ENCODE measurements at regions not wholly inside any gene's neighbourhood (a gene's known extent, or its start where the extent isn't known, plus 50 kb on each side); places are given as distances from the start of the nearest gene placed in this dataset.
A peak's percentile ranks its signal among the peaks of the same experiment; 100 is the strongest.
"Not testable (repeated sequence)": the region's sequence is repeated elsewhere in the genome, so short reads cannot be mapped to it uniquely, and the experiment has no call there.

- H3K9me3 ChIP-seq (ENCODE audit: control insufficient read depth, low read length, poor library complexity, severe bottlenecking): no peaks in the 10 kb centered on the region
- Mint-ChIP-seq H3K27ac (no peak overlapping the region), H3K27me3 (no peaks in the 10 kb centered on the region), H3K4me3 (no peak overlapping the region), H3K36me3 (ENCODE audit: low read depth) (no peaks in the 10 kb centered on the region), H3K4me1 (peaks cover 2% of the 10 kb centered on the region)
- ATAC-seq: no peak
- DNase-seq: no peak
Measured at GRCh38 chr3:152139651-152140050, 129.1 kb upstream of the MBNL1 start.

- ATAC-seq: no peak
- H3K4me3 Mint-ChIP-seq: no peak overlapping the region
- no peaks in the 10 kb centered on the region for H3K36me3 Mint-ChIP-seq (ENCODE audit: low read depth)
- no peak for DNase-seq
- peaks cover 2% of the 10 kb centered on the region for H3K4me1 Mint-ChIP-seq
- H3K27ac Mint-ChIP-seq: no peak overlapping the region
- H3K27me3 Mint-ChIP-seq: no peaks in the 10 kb centered on the region
- H3K9me3 ChIP-seq (ENCODE audit: control insufficient read depth, low read length, poor library complexity, severe bottlenecking): no peaks in the 10 kb centered on the region
Measured at GRCh38 chr3:152146461-152146860, 122.3 kb upstream of the MBNL1 start.

DNA sequence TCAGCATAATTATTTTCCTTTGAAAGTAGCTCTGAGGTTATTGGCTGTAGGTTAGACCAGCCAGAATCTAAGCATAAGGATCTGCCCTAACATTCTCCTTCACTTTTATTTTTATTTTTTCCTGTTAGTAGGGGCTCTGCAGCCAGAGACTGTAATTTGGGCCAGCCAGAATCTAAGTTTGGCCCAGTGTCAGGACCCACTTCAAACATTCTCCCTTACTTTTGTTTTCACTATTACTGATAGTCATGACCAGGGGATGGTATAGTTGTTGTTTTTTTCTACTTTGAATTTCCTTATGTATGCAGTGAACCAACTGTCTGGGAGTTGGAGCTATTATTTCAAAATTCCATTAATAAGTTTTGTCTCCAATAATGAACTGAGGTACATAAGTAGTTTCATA, 121.0 kb upstream of the MBNL1 start:
- no peak overlapping the region for H3K4me3 Mint-ChIP-seq

GRCh38 chr3:152148579-152148978, 120.2 kb upstream of the MBNL1 start:
- Mint-ChIP-seq H3K4me3 (no peak overlapping the region), H3K4me1 (no peaks in the 10 kb centered on the region), H3K27ac (no peak overlapping the region), H3K27me3 (no peaks in the 10 kb centered on the region), H3K36me3 (ENCODE audit: low read depth) (no peaks in the 10 kb centered on the region)
- no peaks in the 10 kb centered on the region for H3K9me3 ChIP-seq (ENCODE audit: control insufficient read depth, low read length, poor library complexity, severe bottlenecking)
- DNase-seq (no peak), ATAC-seq (no peak)

More for the DNA sequence above, 121.0 kb upstream of the MBNL1 start:
- no peak overlapping the region for H3K27ac Mint-ChIP-seq
- DNase-seq: no peak
- no peaks in the 10 kb centered on the region for H3K9me3 ChIP-seq (ENCODE audit: control insufficient read depth, low read length, poor library complexity, severe bottlenecking)
- H3K27me3 Mint-ChIP-seq: no peaks in the 10 kb centered on the region
- peaks cover 2% of the 10 kb centered on the region for H3K4me1 Mint-ChIP-seq
- no peaks in the 10 kb centered on the region for H3K36me3 Mint-ChIP-seq (ENCODE audit: low read depth)
- no peak for ATAC-seq

GRCh38 chr3:152149832-152150231, 118.9 kb upstream of the MBNL1 start:
- no peak overlapping the region for H3K4me3 Mint-ChIP-seq
- H3K27me3 Mint-ChIP-seq: no peaks in the 10 kb centered on the region
- H3K27ac Mint-ChIP-seq: no peak overlapping the region
- H3K36me3 Mint-ChIP-seq (ENCODE audit: low read depth): no peaks in the 10 kb centered on the region
- H3K9me3 ChIP-seq (ENCODE audit: control insufficient read depth, low read length, poor library complexity, severe bottlenecking): no peaks in the 10 kb centered on the region
- no peak for ATAC-seq
- H3K4me1 Mint-ChIP-seq: no peaks in the 10 kb centered on the region
- no peak for DNase-seq

GRCh38 chr3:152151216-152151876, 117.4 kb upstream of the MBNL1 start:
- Mint-ChIP-seq H3K27me3 (no peaks in the 10 kb centered on the region), H3K36me3 (ENCODE audit: low read depth) (no peaks in the 10 kb centered on the region), H3K4me3 (no peak overlapping the region), H3K4me1 (no peaks in the 10 kb centered on the region), H3K27ac (no peak overlapping the region)
- DNase-seq (no peak), ATAC-seq (no peak)
- H3K9me3 ChIP-seq (ENCODE audit: control insufficient read depth, low read length, poor library complexity, severe bottlenecking): no peaks in the 10 kb centered on the region

DNA sequence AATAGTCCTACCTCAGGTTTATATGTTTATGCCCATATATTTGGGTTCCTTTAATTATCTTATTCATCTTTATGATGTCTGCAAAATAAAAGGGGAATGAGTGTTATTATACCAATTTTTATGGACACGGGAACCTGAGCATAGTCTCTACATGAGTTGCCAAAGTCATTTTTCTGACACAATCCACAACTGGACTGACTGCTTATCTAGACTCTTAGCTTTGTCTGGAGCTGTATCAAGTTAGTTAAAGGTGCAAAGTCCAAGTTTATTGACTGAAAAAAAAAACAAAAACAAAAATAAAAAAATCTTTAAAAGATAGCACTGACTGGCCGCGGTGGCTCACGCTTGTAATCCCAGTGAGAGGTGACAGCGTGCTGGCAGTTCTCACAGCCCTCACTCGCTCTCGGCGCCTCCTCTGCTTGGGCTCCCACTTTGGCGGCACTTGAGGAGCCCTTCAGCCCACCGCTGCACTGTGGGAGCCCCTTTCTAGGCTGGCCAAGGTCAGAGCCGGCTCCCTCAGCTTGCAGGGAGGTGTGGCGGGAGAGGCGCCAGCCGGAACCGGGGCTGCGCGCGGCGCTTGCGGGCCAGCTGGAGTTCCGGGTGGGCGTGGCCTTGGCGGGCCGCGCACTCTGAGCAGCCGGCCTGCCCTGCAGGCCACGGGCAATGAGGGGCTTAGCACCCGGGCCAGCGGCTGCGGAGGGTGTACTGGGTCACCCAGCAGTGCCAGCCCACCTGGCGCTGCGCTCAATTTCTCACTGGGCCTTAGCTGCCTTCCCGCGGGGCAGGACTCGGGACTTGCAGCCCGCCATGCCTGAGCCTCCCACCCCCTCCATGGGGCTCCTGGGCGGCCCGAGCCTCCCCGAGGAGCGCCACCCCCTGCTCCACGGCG, 116.6 kb upstream of the MBNL1 start:
- H3K36me3 Mint-ChIP-seq (ENCODE audit: low read depth); DNase-seq; ATAC-seq; H3K27ac Mint-ChIP-seq; H3K27me3 Mint-ChIP-seq; H3K4me3 Mint-ChIP-seq; H3K9me3 ChIP-seq (ENCODE audit: control insufficient read depth, low read length, poor library complexity, severe bottlenecking); H3K4me1 Mint-ChIP-seq: not testable (repeated sequence)

- not testable (repeated sequence) for H3K27ac Mint-ChIP-seq, ATAC-seq, H3K4me3 Mint-ChIP-seq
Measured at GRCh38 chr3:152153115-152153514, 115.6 kb upstream of the MBNL1 start.

GRCh38 chr3:152155246-152156020, 113.3 kb upstream of the MBNL1 start:
- H3K27ac Mint-ChIP-seq: no peak overlapping the region

More at GRCh38 chr3:152153115-152153514, 115.6 kb upstream of the MBNL1 start:
- H3K27me3 Mint-ChIP-seq; H3K9me3 ChIP-seq (ENCODE audit: control insufficient read depth, low read length, poor library complexity, severe bottlenecking); H3K36me3 Mint-ChIP-seq (ENCODE audit: low read depth); DNase-seq; H3K4me1 Mint-ChIP-seq: not testable (repeated sequence)

GRCh38 chr3:152156880-152157279, 111.8 kb upstream of the MBNL1 start:
- Mint-ChIP-seq H3K27me3 (no peaks in the 10 kb centered on the region), H3K36me3 (ENCODE audit: low read depth) (no peaks in the 10 kb centered on the region), H3K4me1 (peaks cover 5% of the 10 kb centered on the region), H3K4me3 (no peak overlapping the region), H3K27ac (no peak overlapping the region)
- no peak for DNase-seq
- ATAC-seq: no peak
- H3K9me3 ChIP-seq (ENCODE audit: control insufficient read depth, low read length, poor library complexity, severe bottlenecking): no peaks in the 10 kb centered on the region

More at GRCh38 chr3:152155246-152156020, 113.3 kb upstream of the MBNL1 start:
- no peak for DNase-seq
- H3K36me3 Mint-ChIP-seq (ENCODE audit: low read depth): no peaks in the 10 kb centered on the region
- no peaks in the 10 kb centered on the region for H3K9me3 ChIP-seq (ENCODE audit: control insufficient read depth, low read length, poor library complexity, severe bottlenecking)
- ATAC-seq: no peak
- H3K4me3 Mint-ChIP-seq: no peak overlapping the region
- no peaks in the 10 kb centered on the region for H3K27me3 Mint-ChIP-seq
- peaks cover 5% of the 10 kb centered on the region for H3K4me1 Mint-ChIP-seq

- H3K9me3 ChIP-seq (ENCODE audit: control insufficient read depth, low read length, poor library complexity, severe bottlenecking): no peaks in the 10 kb centered on the region
- Mint-ChIP-seq H3K36me3 (ENCODE audit: low read depth) (no peaks in the 10 kb centered on the region), H3K27ac (no peak overlapping the region), H3K27me3 (no peaks in the 10 kb centered on the region), H3K4me1 (peaks cover 5% of the 10 kb centered on the region), H3K4me3 (no peak overlapping the region)
- ATAC-seq (no peak), DNase-seq (no peak)
Measured at GRCh38 chr3:152157337-152157736, 111.4 kb upstream of the MBNL1 start.

DNA sequence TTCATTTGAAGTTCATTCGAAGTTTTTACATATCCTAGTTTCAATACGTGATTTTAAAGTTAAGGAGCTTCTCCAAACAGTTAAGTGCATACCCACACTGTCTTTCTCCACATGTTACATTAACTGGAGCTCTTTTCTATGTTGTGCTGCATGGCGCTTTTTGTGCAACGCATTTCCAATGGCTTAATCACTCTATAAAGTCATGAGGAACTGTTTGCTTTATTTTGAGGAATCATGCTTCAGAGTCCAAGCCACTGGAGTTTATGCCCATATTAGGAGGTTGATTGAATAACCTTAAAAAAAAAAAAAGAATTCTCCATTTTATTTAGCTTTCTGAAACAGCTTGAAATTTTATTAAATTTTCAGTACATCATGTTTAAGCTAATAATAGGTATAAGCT, 109.4 kb upstream of the MBNL1 start:
- H3K36me3 Mint-ChIP-seq (ENCODE audit: low read depth): no peaks in the 10 kb centered on the region
- H3K4me3 Mint-ChIP-seq: no peak overlapping the region
- H3K27ac Mint-ChIP-seq: no peak overlapping the region
- H3K9me3 ChIP-seq (ENCODE audit: control insufficient read depth, low read length, poor library complexity, severe bottlenecking): no peaks in the 10 kb centered on the region
- peaks cover 5% of the 10 kb centered on the region for H3K4me1 Mint-ChIP-seq
- no peak for DNase-seq
- no peak for ATAC-seq
- H3K27me3 Mint-ChIP-seq: no peaks in the 10 kb centered on the region

- ATAC-seq: no peak
- Mint-ChIP-seq H3K4me1 (peaks cover 5% of the 10 kb centered on the region), H3K27ac (peak overlapping the region; percentile 4), H3K27me3 (no peaks in the 10 kb centered on the region), H3K36me3 (ENCODE audit: low read depth) (no peaks in the 10 kb centered on the region), H3K4me3 (no peak overlapping the region)
- H3K9me3 ChIP-seq (ENCODE audit: control insufficient read depth, low read length, poor library complexity, severe bottlenecking): no peaks in the 10 kb centered on the region
- no peak for DNase-seq
Measured at GRCh38 chr3:152160350-152161011, 108.2 kb upstream of the MBNL1 start.
